ENCODE measurements at regions not wholly inside any gene's neighbourhood (a gene's known extent, or its start where the extent isn't known, plus 50 kb on each side); places are given as distances from the start of the nearest gene placed in this dataset.

DNA sequence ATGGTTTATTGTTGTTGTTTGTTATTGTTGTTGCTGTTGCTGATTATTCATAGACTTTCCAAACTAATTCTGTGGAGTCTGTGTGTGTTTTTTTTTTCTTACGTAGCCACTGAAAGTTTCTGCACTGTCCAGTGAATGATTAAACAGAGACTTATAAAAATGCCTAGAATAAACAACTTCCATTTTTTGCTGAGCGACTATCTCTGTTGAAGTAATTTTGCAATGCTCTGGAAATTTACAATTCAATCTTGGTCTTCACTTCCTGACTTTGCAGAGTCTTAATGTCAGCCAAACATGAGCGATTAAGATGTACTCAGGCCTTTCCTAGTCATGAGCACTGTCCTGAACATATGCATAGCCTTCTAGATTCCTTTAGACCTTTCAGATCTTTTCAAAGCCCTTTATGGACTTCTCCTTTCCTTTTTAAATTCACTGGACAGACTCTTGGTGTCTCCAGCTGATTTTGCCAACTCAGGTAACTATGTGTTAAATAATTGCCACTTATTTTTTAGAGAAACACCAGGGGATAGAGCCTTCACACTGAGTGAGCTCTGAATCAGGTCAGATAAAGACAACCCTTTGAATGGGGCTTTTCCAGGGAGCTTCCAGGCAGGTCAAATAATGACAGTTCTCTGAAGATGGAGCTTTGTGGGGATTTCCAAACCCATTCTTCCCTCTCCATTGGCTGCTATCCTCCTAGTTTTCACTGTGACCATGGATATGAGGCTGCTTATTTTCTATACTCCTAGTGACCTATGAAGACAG lies 622.8 kb upstream of the EPHA7 start:
- Histone ChIP-seq H3K36me3 (replicated peaks) (no peaks in the 10 kb centered on the region), H3K27ac (no peak overlapping the region), H3K4me3 (ENCODE audit: low read depth, low read length) (no peak overlapping the region), H3K27me3 (replicated peaks) (no peaks in the 10 kb centered on the region)
- in situ Hi-C loops (cut with HindIII; ENCODE audit: low pct_ligation_motif_present, low sequenced_read_pairs) = no loop called here
- no peak for TF ChIP-seq CTCF (IDR thresholded peaks at IDR 0.05; ENCODE audit: low read depth, low read length, missing control alignments)
- no peak for DNase-seq

DNA sequence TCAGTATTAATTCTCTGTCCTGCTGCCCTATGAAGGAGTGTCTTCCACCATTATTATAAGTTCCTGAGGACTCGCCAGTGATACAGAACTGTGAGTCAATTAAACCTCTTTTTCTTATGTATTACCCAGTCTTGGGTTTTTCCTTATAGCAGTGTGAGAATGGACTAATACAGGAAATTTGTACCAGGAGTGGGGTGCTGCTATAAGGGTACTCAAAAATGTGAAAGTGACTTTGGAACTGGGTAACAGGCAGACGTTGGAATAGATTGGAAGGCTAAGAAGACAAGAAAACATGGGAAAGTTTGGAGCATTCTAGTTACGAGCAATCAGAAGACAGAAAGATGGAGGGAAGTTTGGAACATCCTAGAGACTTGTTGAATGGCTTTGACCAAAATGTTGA lies 616.7 kb upstream of the EPHA7 start:
- Histone ChIP-seq H3K27me3 (replicated peaks) (no peaks in the 10 kb centered on the region), H3K4me3 (ENCODE audit: low read depth, low read length) (no peak overlapping the region), H3K27ac (no peak overlapping the region), H3K36me3 (replicated peaks) (no peaks in the 10 kb centered on the region)
- TF ChIP-seq CTCF (IDR thresholded peaks at IDR 0.05; ENCODE audit: low read depth, low read length, missing control alignments) = no peak
- DNase-seq = no peak
- in situ Hi-C loops (cut with HindIII; ENCODE audit: low pct_ligation_motif_present, low sequenced_read_pairs) = no loop called here

DNA sequence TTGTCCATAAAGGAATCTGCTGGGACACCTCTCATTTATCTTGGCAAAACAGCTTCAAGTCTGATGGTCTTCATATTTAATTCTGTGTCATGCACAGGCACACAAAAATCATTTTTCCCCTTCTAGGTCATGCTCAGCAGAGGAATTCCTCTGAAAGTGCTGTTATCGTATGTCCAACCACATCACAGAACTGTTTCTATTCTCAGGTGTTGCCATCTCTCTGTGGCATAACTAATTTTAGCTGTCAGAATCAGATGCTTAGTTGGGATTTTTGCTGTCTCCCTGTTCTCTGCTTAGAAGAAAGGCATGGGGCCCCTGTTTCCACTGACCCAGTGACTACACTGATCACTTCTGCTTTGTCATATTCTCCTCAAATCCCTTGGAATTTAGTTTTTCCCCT lies 608.0 kb upstream of the EPHA7 start:
- no peaks in the 10 kb centered on the region for H3K36me3 ChIP-seq (replicated peaks)
- TF ChIP-seq CTCF (IDR thresholded peaks at IDR 0.05; ENCODE audit: low read depth, low read length, missing control alignments) = no peak
- H3K4me3 ChIP-seq (ENCODE audit: low read depth, low read length) = no peak overlapping the region
- in situ Hi-C loops (cut with HindIII; ENCODE audit: low pct_ligation_motif_present, low sequenced_read_pairs) = no loop called here
- no peaks in the 10 kb centered on the region for H3K27me3 ChIP-seq (replicated peaks)
- DNase-seq = no peak
- H3K27ac ChIP-seq = no peak overlapping the region

DNA sequence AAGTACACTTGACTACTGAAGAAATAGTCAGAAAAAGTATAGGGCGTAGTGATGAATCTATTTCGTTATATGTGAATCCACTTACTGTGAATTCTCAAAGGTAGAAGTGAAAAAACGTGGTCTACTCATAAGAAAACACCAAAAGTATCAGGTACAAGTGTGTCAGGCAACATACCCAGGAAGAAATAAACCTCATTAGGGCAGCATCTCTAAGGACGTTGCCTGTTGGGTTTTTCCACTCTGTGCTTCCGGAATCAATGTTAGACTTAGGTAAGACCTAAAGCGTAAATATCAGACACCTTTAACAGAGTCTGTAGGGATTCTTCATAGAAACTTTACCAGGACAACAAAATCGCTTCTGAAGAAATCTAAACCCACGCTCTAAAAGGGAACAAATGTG lies 607.2 kb upstream of the EPHA7 start:
- H3K36me3 ChIP-seq (replicated peaks) = no peaks in the 10 kb centered on the region

DNA sequence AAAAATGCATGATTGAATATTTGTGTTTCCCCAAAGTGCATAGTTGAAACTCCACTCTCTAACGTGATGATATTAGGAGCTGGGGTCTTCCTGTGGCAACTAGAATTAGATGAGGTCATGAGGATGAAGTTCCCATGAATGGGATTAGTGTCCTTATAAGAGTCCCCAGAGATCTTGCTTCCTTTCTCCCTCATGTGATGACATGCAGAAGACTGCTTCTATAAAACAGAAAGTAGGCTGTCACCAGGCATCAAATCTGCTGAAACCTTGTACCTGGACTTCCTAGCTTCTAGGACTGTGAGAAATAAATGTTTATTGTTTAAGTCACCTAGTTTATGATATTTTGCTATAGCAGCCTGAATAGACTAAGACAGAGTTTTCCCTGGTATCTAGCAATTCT lies 586.5 kb upstream of the EPHA7 start:
- Histone ChIP-seq H3K36me3 (replicated peaks) (no peaks in the 10 kb centered on the region), H3K4me3 (ENCODE audit: low read depth, low read length) (no peak overlapping the region), H3K27me3 (replicated peaks) (no peaks in the 10 kb centered on the region), H3K27ac (no peak overlapping the region)
- in situ Hi-C loops (cut with HindIII; ENCODE audit: low pct_ligation_motif_present, low sequenced_read_pairs) = no loop called here
- no peak for DNase-seq
- no peak for TF ChIP-seq CTCF (IDR thresholded peaks at IDR 0.05; ENCODE audit: low read depth, low read length, missing control alignments)

More for the DNA sequence above, 607.2 kb upstream of the EPHA7 start:
- H3K27me3 ChIP-seq (replicated peaks) = no peaks in the 10 kb centered on the region
- in situ Hi-C loops (cut with HindIII; ENCODE audit: low pct_ligation_motif_present, low sequenced_read_pairs) = no loop called here
- no peak for DNase-seq
- TF ChIP-seq CTCF (IDR thresholded peaks at IDR 0.05; ENCODE audit: low read depth, low read length, missing control alignments) = no peak
- H3K27ac ChIP-seq = no peak overlapping the region
- H3K4me3 ChIP-seq (ENCODE audit: low read depth, low read length) = no peak overlapping the region

- in situ Hi-C loops (cut with HindIII; ENCODE audit: low pct_ligation_motif_present, low sequenced_read_pairs) = no loop called here
- no peak for TF ChIP-seq CTCF (IDR thresholded peaks at IDR 0.05; ENCODE audit: low read depth, low read length, missing control alignments)
Measured at GRCh38 chr6:93992976-93993375, 573.6 kb upstream of the EPHA7 start.

More at GRCh38 chr6:93992976-93993375, 573.6 kb upstream of the EPHA7 start:
- Histone ChIP-seq H3K4me3 (ENCODE audit: low read depth, low read length) (no peak overlapping the region), H3K36me3 (replicated peaks) (no peaks in the 10 kb centered on the region), H3K27ac (no peak overlapping the region), H3K27me3 (replicated peaks) (no peaks in the 10 kb centered on the region)
- peak; percentile 18 for DNase-seq

Measured in brain microvascular endothelial cell (primary cell).